HK-2 (cell line): ENCODE measurements at regions not wholly inside any gene's neighbourhood (a gene's known extent, or its start where the extent isn't known, plus 50 kb on each side); places are given as distances from the start of the nearest gene placed in this dataset.

Experiments
- DNase-seq: peaks from one replicate; pipeline ENCODE4 v3.0.0-alpha.2; 2018; ENCODE audit not compliant: unreplicated experiment

GRCh38 chr2:120606931-120607330 lies 128.7 kb upstream of the GLI2 start:
- DNase-seq = no peak

GRCh38 chr2:120607506-120607905 lies 128.2 kb upstream of the GLI2 start:
- no peak for DNase-seq

GRCh38 chr2:120607996-120608395 lies 127.7 kb upstream of the GLI2 start:
- no peak for DNase-seq

- no peak for DNase-seq
Observed at GRCh38 chr2:120609826-120610395, 125.8 kb upstream of the GLI2 start.

- DNase-seq = no peak
Observed at GRCh38 chr2:120611016-120611415, 124.7 kb upstream of the GLI2 start.

GRCh38 chr2:120611961-120612360 lies 123.7 kb upstream of the GLI2 start:
- DNase-seq = no peak

- no peak for DNase-seq
Observed at GRCh38 chr2:120612471-120612870, 123.2 kb upstream of the GLI2 start.

- no peak for DNase-seq
Observed at GRCh38 chr2:120612931-120613330, 122.7 kb upstream of the GLI2 start.

GRCh38 chr2:120613742-120614571 lies 121.7 kb upstream of the GLI2 start:
- no peak for DNase-seq

- no peak for DNase-seq
Observed at GRCh38 chr2:120614901-120615300, 120.8 kb upstream of the GLI2 start.

- DNase-seq = no peak
Observed at GRCh38 chr2:120616261-120616660, 119.4 kb upstream of the GLI2 start.

- no peak for DNase-seq
Observed at GRCh38 chr2:120617055-120617454, 118.6 kb upstream of the GLI2 start.

- no peak for DNase-seq
Observed at GRCh38 chr2:120618830-120619229, 116.8 kb upstream of the GLI2 start.

- no peak for DNase-seq
Observed at GRCh38 chr2:120619579-120619978, 116.1 kb upstream of the GLI2 start.

GRCh38 chr2:120620025-120620793 lies 115.5 kb upstream of the GLI2 start:
- DNase-seq = no peak

GRCh38 chr2:120622159-120622869 lies 113.4 kb upstream of the GLI2 start:
- DNase-seq = no peak

GRCh38 chr2:120622886-120623753 lies 112.5 kb upstream of the GLI2 start:
- DNase-seq = no peak

- no peak for DNase-seq
Observed at GRCh38 chr2:120624061-120624737, 111.5 kb upstream of the GLI2 start.

GRCh38 chr2:120624738-120625446 lies 110.8 kb upstream of the GLI2 start:
- DNase-seq = no peak
